Adrenal gland (tissue), 5 donors: ENCODE measurements at regions not wholly inside any gene's neighbourhood (a gene's known extent, or its start where the extent isn't known, plus 50 kb on each side); places are given as distances from the start of the nearest gene placed in this dataset.

Source experiments
- POLR2A ChIP-seq, 2 donors: fragments of 450-650 bp; IDR thresholded peaks; one replicate each; pipeline ENCODE4 v1.6.1; 2017; ENCODE audit warnings: antibody characterized with exemption in 2 of 2, mild to moderate bottlenecking in 2 of 2, moderate library complexity in 1 of 2
- TF ChIP-seq, protein P1 (sequence below), 6 experiments: fragments of 450-650 bp in 4 of 6; fragments of 200-600 bp in 2 of 6; sonication (generic) in 1 of 6; IDR thresholded peaks; 1 replicate in 5 of 6; 2 replicates in 1 of 6; pipeline versions ENCODE4 v1.5.1 to v1.8.0; 2016 to 2021; ENCODE audit warnings: antibody characterized with exemption in 6 of 6, mild to moderate bottlenecking in 2 of 6, moderate library complexity in 1 of 6
- donor health status: DM: no; HTN: no; CAD: no.

DNA sequence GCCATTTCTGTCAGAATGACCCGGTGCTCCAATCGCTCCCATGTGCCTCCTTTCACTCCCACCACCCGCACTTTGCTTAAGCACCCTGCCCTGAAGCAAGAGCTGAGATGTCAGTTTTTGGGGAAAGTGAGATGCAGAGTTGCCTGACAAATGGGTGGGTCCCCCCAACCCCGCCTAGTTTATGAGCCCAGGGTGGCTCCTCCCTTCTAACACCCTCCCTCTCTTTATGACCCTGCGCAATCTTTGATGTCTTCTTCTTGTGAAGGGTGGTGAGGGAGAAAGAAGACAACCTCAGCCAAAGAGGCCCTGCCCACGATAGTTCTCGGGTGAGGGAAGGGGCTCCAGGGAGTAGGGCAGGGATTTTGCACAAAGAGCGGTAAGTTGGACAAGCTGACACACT lies 89.5 kb upstream of the HOXC13 start:
- TF ChIP-seq, protein P1, sequence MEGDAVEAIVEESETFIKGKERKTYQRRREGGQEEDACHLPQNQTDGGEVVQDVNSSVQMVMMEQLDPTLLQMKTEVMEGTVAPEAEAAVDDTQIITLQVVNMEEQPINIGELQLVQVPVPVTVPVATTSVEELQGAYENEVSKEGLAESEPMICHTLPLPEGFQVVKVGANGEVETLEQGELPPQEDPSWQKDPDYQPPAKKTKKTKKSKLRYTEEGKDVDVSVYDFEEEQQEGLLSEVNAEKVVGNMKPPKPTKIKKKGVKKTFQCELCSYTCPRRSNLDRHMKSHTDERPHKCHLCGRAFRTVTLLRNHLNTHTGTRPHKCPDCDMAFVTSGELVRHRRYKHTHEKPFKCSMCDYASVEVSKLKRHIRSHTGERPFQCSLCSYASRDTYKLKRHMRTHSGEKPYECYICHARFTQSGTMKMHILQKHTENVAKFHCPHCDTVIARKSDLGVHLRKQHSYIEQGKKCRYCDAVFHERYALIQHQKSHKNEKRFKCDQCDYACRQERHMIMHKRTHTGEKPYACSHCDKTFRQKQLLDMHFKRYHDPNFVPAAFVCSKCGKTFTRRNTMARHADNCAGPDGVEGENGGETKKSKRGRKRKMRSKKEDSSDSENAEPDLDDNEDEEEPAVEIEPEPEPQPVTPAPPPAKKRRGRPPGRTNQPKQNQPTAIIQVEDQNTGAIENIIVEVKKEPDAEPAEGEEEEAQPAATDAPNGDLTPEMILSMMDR (IDR thresholded peaks at IDR 0.05), result no peak
- TF ChIP-seq POLR2A (IDR thresholded peaks at IDR 0.05), result no peak
